Endothelial cell of umbilical vein (primary cell): ENCODE measurements at regions not wholly inside any gene's neighbourhood (a gene's known extent, or its start where the extent isn't known, plus 50 kb on each side); places are given as distances from the start of the nearest gene placed in this dataset.

Experiments used
- BruUV-seq: library from RNA; stranded (reverse); fragments of 400-500 nt; replicated peaks from 2 replicates; lab custom pipeline; 2021; lab: Mats Ljungman, UMichigan
- CTCF ChIA-PET: fragments of 300-600, 350-600 bp; sonication (Branson Sonifier 250); formaldehyde crosslinking; loops from one replicate; lab custom pipeline; 2021; ENCODE audit warnings: antibody characterized with exemption, inconsistent platforms; lab: Charles Lee
- POLR2A ChIA-PET: fragments of 300-600, 350-600 bp; sonication (Branson Sonifier 250); formaldehyde crosslinking; loops from one replicate; lab custom pipeline; 2021; ENCODE audit warnings: antibody characterized with exemption, inconsistent platforms; lab: Charles Lee
- DNase-seq: peaks from one replicate; pipeline ENCODE4 v3.0.0-alpha.2; 2011; ENCODE audit warnings: low read depth, low spot score
- FAIRE-seq: peaks from 2 replicates; lab custom pipeline; 2011; peaks lifted over from hg19 to GRCh38; lab: Jason Lieb, UNC
- H2AFZ ChIP-seq: 2 replicates; pipeline ENCODE4 v1.6.0; 2012; ENCODE audit warnings: low read depth, low read length, control low read depth, inconsistent platforms
- H3K27ac ChIP-seq: 2 replicates; pipeline ENCODE4 v1.5.1; 2011; ENCODE audit warnings: low read depth, mild to moderate bottlenecking, control low read depth, low read length, moderate library complexity; ENCODE audit not compliant: insufficient read depth
- H3K27me3 ChIP-seq, 2 experiments: 2 replicates each; pipeline versions ENCODE4 v1.6.0 to v1.6.1; 2011; ENCODE audit warnings: low read length in 2 of 2, mixed read lengths in 1 of 2; ENCODE audit not compliant: control insufficient read depth in 2 of 2, insufficient read depth in 2 of 2
- H3K36me3 ChIP-seq, 2 experiments: 2 replicates in 1 of 2; 3 replicates in 1 of 2; pipeline ENCODE4 v1.5.1; 2011; ENCODE audit warnings: low read length in 2 of 2, mild to moderate bottlenecking in 1 of 2, moderate library complexity in 1 of 2; ENCODE audit not compliant: control insufficient read depth in 2 of 2, insufficient read depth in 2 of 2; ENCODE audit errors: extremely low read depth in 1 of 2
- H3K4me1 ChIP-seq: 3 replicates; pipeline ENCODE4 v1.5.1; 2011; ENCODE audit warnings: mild to moderate bottlenecking, low read length; ENCODE audit not compliant: control insufficient read depth, insufficient read depth; ENCODE audit errors: extremely low read depth
- H3K4me2 ChIP-seq: 2 replicates; pipeline ENCODE4 v1.6.1; 2011; ENCODE audit warnings: low read length, control low read depth, mixed read lengths; ENCODE audit not compliant: insufficient read depth
- H3K4me3 ChIP-seq, 3 experiments: fragments of 200-600 bp in 1 of 3; sonication (generic), shearing (Covaris generic) in 1 of 3; replicated peaks in 1 of 3; 2 replicates each; pipeline ENCODE4 v1.5.1; 2011 to 2016; ENCODE audit warnings: control low read depth in 3 of 3, low read length in 3 of 3, mild to moderate bottlenecking in 2 of 3, inconsistent platforms in 1 of 3, low read depth in 1 of 3, moderate library complexity in 1 of 3; ENCODE audit not compliant: insufficient read depth in 1 of 3
- H3K79me2 ChIP-seq: 2 replicates; pipeline ENCODE4 v1.6.0; 2012; ENCODE audit warnings: low read length, inconsistent platforms; ENCODE audit not compliant: control insufficient read depth, insufficient read depth
- H3K9ac ChIP-seq: replicated peaks from 2 replicates; pipeline ENCODE3; 2011; ENCODE audit warnings: low read length, control low read depth; ENCODE audit not compliant: insufficient read depth; ENCODE audit errors: extremely low read depth
- H3K9me1 ChIP-seq: replicated peaks from 3 replicates; pipeline ENCODE4 v1.6.0; 2011; ENCODE audit warnings: mild to moderate bottlenecking, low read length; ENCODE audit not compliant: control insufficient read depth, insufficient read depth; ENCODE audit errors: extremely low read depth
- H3K9me3 ChIP-seq: replicated peaks from 2 replicates; pipeline ENCODE4 v1.5.1; 2012; ENCODE audit warnings: low read length, inconsistent platforms; ENCODE audit not compliant: control insufficient read depth, insufficient read depth
- H4K20me1 ChIP-seq: replicated peaks from 2 replicates; pipeline ENCODE3; 2011; ENCODE audit warnings: mild to moderate bottlenecking, low read length; ENCODE audit not compliant: control insufficient read depth, insufficient read depth; ENCODE audit errors: extremely low read depth
- EZH2 ChIP-seq: IDR thresholded peaks from 2 replicates; pipeline ENCODE4 v1.6.1; 2012; ENCODE audit warnings: borderline replicate concordance, low read depth, mild to moderate bottlenecking, moderate library complexity, low read length, inconsistent platforms; ENCODE audit not compliant: severe bottlenecking
- FOS ChIP-seq: IDR thresholded peaks from 2 replicates; pipeline ENCODE4 v1.6.1; 2011; ENCODE audit warnings: mild to moderate bottlenecking, low read length, moderate library complexity, borderline replicate concordance; ENCODE audit not compliant: insufficient read depth
- GATA2 ChIP-seq: IDR thresholded peaks from 2 replicates; pipeline ENCODE4 v1.7.0; 2011; ENCODE audit warnings: low read depth, mild to moderate bottlenecking, moderate library complexity, mixed read lengths, low read length; ENCODE audit not compliant: insufficient read length, insufficient read depth
- JUN ChIP-seq: IDR thresholded peaks from 2 replicates; pipeline ENCODE4 v1.6.1; 2011; ENCODE audit warnings: borderline replicate concordance, low read depth; ENCODE audit not compliant: insufficient read length, insufficient read depth
- MYC ChIP-seq: IDR thresholded peaks from one replicate; pipeline ENCODE4 v1.6.1; 2011; ENCODE audit warnings: mild to moderate bottlenecking, low read depth, low read length
- POLR2A ChIP-seq: IDR thresholded peaks from 2 replicates; pipeline ENCODE4 v1.6.1; 2012; ENCODE audit warnings: low read depth, mild to moderate bottlenecking, control low read depth, low read length
- POLR2AphosphoS5 ChIP-seq: IDR thresholded peaks from 2 replicates; pipeline ENCODE4 v1.6.1; 2012; ENCODE audit warnings: low read depth, mild to moderate bottlenecking, control low read depth, low read length, moderate library complexity; ENCODE audit not compliant: insufficient read depth
- dilution Hi-C: fragments of 300-500 bp; cut with MboI; formaldehyde crosslinking; loops from one replicate; pipeline ENCODE4 v1.15.0; 2019; ENCODE audit warnings: low sequenced_read_pairs; ENCODE audit not compliant: extremely low pct_ligation_motif_present
- intact Hi-C: fragments of 100-400 bp; cut with micrococcal nuclease; formaldehyde crosslinking; loops from one replicate; pipeline ENCODE4 v1.10.0; 2022
- TF ChIP-seq, protein P1 (sequence below), 2 donors: IDR thresholded peaks; 1 replicate in 1 of 2; 2 replicates in 1 of 2; pipeline ENCODE4 v1.5.1; 2011; ENCODE audit warnings: low read length in 2 of 2, mild to moderate bottlenecking in 2 of 2, moderate library complexity in 2 of 2, control low read depth in 1 of 2, inconsistent platforms in 1 of 2, low read depth in 1 of 2; ENCODE audit not compliant: insufficient read depth in 1 of 2; ENCODE audit errors: extremely low read depth in 1 of 2
- TF ChIP-seq, protein P2 (sequence below): IDR thresholded peaks from 2 replicates; pipeline ENCODE4 v1.6.1; 2011; ENCODE audit not compliant: insufficient read depth, insufficient read length

DNA sequence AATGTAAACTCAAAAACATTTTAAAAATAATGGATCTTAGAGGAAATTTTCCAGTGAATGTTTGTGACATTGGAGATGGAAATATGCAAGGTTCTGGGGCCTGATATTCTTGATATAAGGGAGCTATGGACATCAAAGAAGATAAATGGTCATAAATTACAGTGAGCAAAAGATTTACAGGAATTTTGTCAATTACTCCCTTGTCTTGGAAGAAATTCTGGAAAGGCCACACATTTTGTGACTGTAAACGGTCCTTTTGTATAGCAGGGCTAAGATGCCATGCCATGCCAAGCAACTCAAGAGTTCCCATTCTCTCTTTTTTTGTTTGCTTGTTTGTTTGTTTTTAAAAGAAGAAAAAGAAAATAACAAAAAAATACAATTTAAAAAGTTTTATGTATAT is 1186.2 kb upstream of the CITED2 start:
- no peaks in the 10 kb centered on the region for H3K9me3 ChIP-seq
- H4K20me1 ChIP-seq: no peaks in the 10 kb centered on the region
- H3K79me2 ChIP-seq: no peaks in the 10 kb centered on the region
- DNase-seq (no peak), FAIRE-seq (no peak)
- H3K4me1 ChIP-seq: no peaks in the 10 kb centered on the region
- H2AFZ ChIP-seq: no peak overlapping the region
- ChIA-PET POLR2A (no interaction called here), CTCF (no interaction called here)
- no peak overlapping the region for H3K9ac ChIP-seq
- H3K4me2 ChIP-seq: no peak overlapping the region
- TF ChIP-seq MYC (no peak), POLR2AphosphoS5 (no peak), GATA2 (no peak), EZH2 (no peak), POLR2A (no peak), JUN (no peak), FOS (no peak)
- TF ChIP-seq, protein P1, sequence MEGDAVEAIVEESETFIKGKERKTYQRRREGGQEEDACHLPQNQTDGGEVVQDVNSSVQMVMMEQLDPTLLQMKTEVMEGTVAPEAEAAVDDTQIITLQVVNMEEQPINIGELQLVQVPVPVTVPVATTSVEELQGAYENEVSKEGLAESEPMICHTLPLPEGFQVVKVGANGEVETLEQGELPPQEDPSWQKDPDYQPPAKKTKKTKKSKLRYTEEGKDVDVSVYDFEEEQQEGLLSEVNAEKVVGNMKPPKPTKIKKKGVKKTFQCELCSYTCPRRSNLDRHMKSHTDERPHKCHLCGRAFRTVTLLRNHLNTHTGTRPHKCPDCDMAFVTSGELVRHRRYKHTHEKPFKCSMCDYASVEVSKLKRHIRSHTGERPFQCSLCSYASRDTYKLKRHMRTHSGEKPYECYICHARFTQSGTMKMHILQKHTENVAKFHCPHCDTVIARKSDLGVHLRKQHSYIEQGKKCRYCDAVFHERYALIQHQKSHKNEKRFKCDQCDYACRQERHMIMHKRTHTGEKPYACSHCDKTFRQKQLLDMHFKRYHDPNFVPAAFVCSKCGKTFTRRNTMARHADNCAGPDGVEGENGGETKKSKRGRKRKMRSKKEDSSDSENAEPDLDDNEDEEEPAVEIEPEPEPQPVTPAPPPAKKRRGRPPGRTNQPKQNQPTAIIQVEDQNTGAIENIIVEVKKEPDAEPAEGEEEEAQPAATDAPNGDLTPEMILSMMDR (IDR thresholded peaks at IDR 0.05; ENCODE audit: extremely low read depth in 1 of 2, insufficient read depth in 1 of 2, low read depth in 1 of 2, low read length in 2 of 2): no peak
- TF ChIP-seq, protein P2, sequence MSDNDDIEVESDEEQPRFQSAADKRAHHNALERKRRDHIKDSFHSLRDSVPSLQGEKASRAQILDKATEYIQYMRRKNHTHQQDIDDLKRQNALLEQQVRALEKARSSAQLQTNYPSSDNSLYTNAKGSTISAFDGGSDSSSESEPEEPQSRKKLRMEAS: no peak
- H3K4me3 ChIP-seq: no peak overlapping the region
- dilution Hi-C loops: no loop called here
- no peaks in the 10 kb centered on the region for H3K27me3 ChIP-seq
- intact Hi-C loops: no loop called here
- BruUV-seq: no TSS peak
- no peaks in the 10 kb centered on the region for H3K36me3 ChIP-seq
- H3K27ac ChIP-seq: no peak overlapping the region
- H3K9me1 ChIP-seq: no peaks in the 10 kb centered on the region
